ENCODE measurements at regions not wholly inside any gene's neighbourhood (a gene's known extent, or its start where the extent isn't known, plus 50 kb on each side); places are given as distances from the start of the nearest gene placed in this dataset.

DNA sequence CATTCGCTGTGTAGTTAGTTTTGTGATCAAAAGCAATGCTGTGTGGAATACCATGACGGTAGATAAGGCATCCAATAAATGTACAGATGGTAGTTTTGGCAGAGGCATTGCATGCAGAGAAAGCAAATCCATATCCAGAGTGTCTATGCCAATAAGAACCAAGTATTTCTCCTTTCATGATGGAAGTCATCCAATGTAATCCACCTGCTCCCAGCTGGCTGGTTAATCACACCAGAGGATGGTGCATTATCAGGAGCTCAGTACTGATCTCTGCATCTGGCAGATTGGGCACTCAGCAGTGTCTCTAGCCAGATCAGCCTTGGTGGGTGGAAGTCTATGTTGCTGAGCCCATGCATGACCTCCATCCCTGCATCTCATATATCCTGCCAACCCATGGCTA, 677.7 kb upstream of the NECTIN3 start:
- no TSS peak for BruUV-seq (replicated peaks)
- Histone ChIP-seq H3K4me3 (no peak overlapping the region), H3K9me1 (ENCODE audit: control insufficient read depth, insufficient read depth, low read length) (no peaks in the 10 kb centered on the region), H3K9ac (ENCODE audit: insufficient read depth in 1 of 2, low read depth in 2 of 2, low read length in 2 of 2) (no peak overlapping the region), H3K79me2 (ENCODE audit: control insufficient read depth, insufficient read depth, low read length) (no peaks in the 10 kb centered on the region), H3K27me3 (ENCODE audit: control insufficient read depth in 2 of 2, insufficient read depth in 2 of 2, low read length in 2 of 2) (no peaks in the 10 kb centered on the region), H3K36me3 (ENCODE audit: control insufficient read depth, insufficient read depth, low read length) (no peaks in the 10 kb centered on the region), H2AFZ (ENCODE audit: low read depth, low read length) (no peak overlapping the region), H4K20me1 (replicated peaks; ENCODE audit: control insufficient read depth, insufficient read depth, low read length) (no peaks in the 10 kb centered on the region), H3K4me1 (replicated peaks in 1 of 2; ENCODE audit: control insufficient read depth in 2 of 2, insufficient read depth in 2 of 2, low read length in 2 of 2) (no peaks in the 10 kb centered on the region), H3K27ac (ENCODE audit: extremely low read depth, low read depth, low read length) (no peak overlapping the region), H3K4me2 (ENCODE audit: insufficient read depth, low read length) (no peak overlapping the region), H3K9me3 (replicated peaks; ENCODE audit: control insufficient read depth, insufficient read depth, low read depth, low read length) (no peaks in the 10 kb centered on the region)
- ChIA-PET CTCF (ENCODE audit: low intra/inter-chr PET ratio) (no interaction called here), POLR2A (no interaction called here)
- in situ Hi-C loops (cut with MboI) (no loop called here), intact Hi-C loops (cut with micrococcal nuclease) (no loop called here)
- DNase-seq (ENCODE audit: extremely low read depth in 1 of 4, low spot score in 3 of 4): no peak
- 0% methylated on average over 2 of the region's 2 CpGs for WGBS (ENCODE audit: insufficient coverage, low coverage, missing lambda C conversion rate)
- ATAC-seq: no peak
- FAIRE-seq: no peak
- TF ChIP-seq, protein P1, sequence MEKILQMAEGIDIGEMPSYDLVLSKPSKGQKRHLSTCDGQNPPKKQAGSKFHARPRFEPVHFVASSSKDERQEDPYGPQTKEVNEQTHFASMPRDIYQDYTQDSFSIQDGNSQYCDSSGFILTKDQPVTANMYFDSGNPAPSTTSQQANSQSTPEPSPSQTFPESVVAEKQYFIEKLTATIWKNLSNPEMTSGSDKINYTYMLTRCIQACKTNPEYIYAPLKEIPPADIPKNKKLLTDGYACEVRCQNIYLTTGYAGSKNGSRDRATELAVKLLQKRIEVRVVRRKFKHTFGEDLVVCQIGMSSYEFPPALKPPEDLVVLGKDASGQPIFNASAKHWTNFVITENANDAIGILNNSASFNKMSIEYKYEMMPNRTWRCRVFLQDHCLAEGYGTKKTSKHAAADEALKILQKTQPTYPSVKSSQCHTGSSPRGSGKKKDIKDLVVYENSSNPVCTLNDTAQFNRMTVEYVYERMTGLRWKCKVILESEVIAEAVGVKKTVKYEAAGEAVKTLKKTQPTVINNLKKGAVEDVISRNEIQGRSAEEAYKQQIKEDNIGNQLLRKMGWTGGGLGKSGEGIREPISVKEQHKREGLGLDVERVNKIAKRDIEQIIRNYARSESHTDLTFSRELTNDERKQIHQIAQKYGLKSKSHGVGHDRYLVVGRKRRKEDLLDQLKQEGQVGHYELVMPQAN (IDR thresholded peaks at IDR 0.05; ENCODE audit: borderline replicate concordance): no peak
- TF ChIP-seq CBFA2T3 (IDR thresholded peaks at IDR 0.05) (no peak), NFYB (IDR thresholded peaks at IDR 0.05; ENCODE audit: extremely low read depth, insufficient read length) (no peak), BMI1 (IDR thresholded peaks at IDR 0.05; ENCODE audit: low read length) (no peak)
- TF ChIP-seq, protein P2, sequence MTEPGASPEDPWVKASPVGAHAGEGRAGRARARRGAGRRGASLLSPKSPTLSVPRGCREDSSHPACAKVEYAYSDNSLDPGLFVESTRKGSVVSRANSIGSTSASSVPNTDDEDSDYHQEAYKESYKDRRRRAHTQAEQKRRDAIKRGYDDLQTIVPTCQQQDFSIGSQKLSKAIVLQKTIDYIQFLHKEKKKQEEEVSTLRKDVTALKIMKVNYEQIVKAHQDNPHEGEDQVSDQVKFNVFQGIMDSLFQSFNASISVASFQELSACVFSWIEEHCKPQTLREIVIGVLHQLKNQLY (CRISPR knock-in tag; conservative IDR thresholded peaks at IDR 0.05): no peak

Measured in K562 (cell line).